H1 (cell line): ENCODE measurements at regions not wholly inside any gene's neighbourhood (a gene's known extent, or its start where the extent isn't known, plus 50 kb on each side); places are given as distances from the start of the nearest gene placed in this dataset.

ENCODE experiments used
- CTCF ChIA-PET: fragments of 300-600 bp; sonication (Branson Sonifier 250); formaldehyde crosslinking; loops from one replicate; lab custom pipeline; 2021; ENCODE audit not compliant: partially characterized antibody; lab: Charles Lee
- POLR2A ChIA-PET: fragments of 300-600 bp; sonication (Branson Sonifier 250); formaldehyde crosslinking; loops from one replicate; lab custom pipeline; 2021; ENCODE audit warnings: inconsistent platforms; ENCODE audit not compliant: partially characterized antibody; lab: Charles Lee
- DNase-seq, 2 experiments: peaks; one replicate each; pipeline versions ENCODE4 v3.0.0 to v3.0.0-alpha.2; 2010 to 2022; ENCODE audit warnings: low spot score in 2 of 2, low read depth in 1 of 2, mixed read lengths in 1 of 2
- FAIRE-seq: peaks from 2 replicates; lab custom pipeline; 2011; peaks lifted over from hg19 to GRCh38; lab: Jason Lieb, UNC
- H2AFZ ChIP-seq: 2 replicates; pipeline ENCODE4 v1.8.1; 2012; ENCODE audit warnings: low read length, inconsistent platforms
- H2AK5ac ChIP-seq: 2 replicates; pipeline ENCODE4 v1.6.1; 2013; ENCODE audit warnings: low read depth, low read length
- H2BK120ac ChIP-seq: replicated peaks from 2 replicates; pipeline ENCODE3; 2013; ENCODE audit warnings: low read depth, low read length, inconsistent platforms
- H2BK12ac ChIP-seq: 2 replicates; pipeline ENCODE4 v1.6.1; 2013; ENCODE audit warnings: low read depth, low read length
- H2BK15ac ChIP-seq: 2 replicates; pipeline ENCODE4 v1.6.1; 2013; ENCODE audit warnings: low read length
- H2BK20ac ChIP-seq: 2 replicates; pipeline ENCODE4 v1.6.1; 2013; ENCODE audit warnings: low read length
- H2BK5ac ChIP-seq: 2 replicates; pipeline ENCODE4 v1.6.1; 2013; ENCODE audit warnings: low read depth, low read length
- H3K14ac ChIP-seq: 2 replicates; pipeline ENCODE4 v1.6.1; 2013; ENCODE audit warnings: inconsistent platforms; ENCODE audit not compliant: insufficient read length
- H3K18ac ChIP-seq: 2 replicates; pipeline ENCODE4 v1.6.1; 2013; ENCODE audit warnings: low read length; ENCODE audit errors: extremely low read depth
- H3K23ac ChIP-seq: 2 replicates; pipeline ENCODE4 v1.6.1; 2013; ENCODE audit warnings: inconsistent platforms; ENCODE audit not compliant: insufficient read length
- H3K23me2 ChIP-seq: 2 replicates; pipeline ENCODE4 v1.6.1; 2013; ENCODE audit warnings: low read depth, low read length
- H3K27ac ChIP-seq: 2 replicates; pipeline ENCODE4 v1.6.1; 2011; ENCODE audit warnings: low read depth, low read length, inconsistent platforms
- H3K27me3 ChIP-seq, 4 experiments: replicated peaks in 1 of 4; 1 replicate in 1 of 4; 2 replicates in 3 of 4; pipeline versions ENCODE4 v1.6.1 to v1.8.1; 2011 to 2013; ENCODE audit warnings: low read length in 3 of 4, mild to moderate bottlenecking in 3 of 4, inconsistent platforms in 2 of 4, mixed read lengths in 2 of 4, moderate library complexity in 1 of 4; ENCODE audit not compliant: control insufficient read depth in 3 of 4, insufficient read depth in 3 of 4; ENCODE audit errors: extremely low read depth in 1 of 4
- H3K36me3 ChIP-seq, 4 experiments: 2 replicates each; pipeline versions ENCODE4 v1.6.1 to v1.8.1; 2011 to 2013; ENCODE audit warnings: mild to moderate bottlenecking in 4 of 4, low read length in 3 of 4, moderate library complexity in 2 of 4, control low read depth in 1 of 4, inconsistent platforms in 1 of 4; ENCODE audit not compliant: insufficient read depth in 4 of 4, control insufficient read depth in 2 of 4
- H3K4ac ChIP-seq: replicated peaks from 2 replicates; pipeline ENCODE3; 2013; ENCODE audit warnings: low read length, low read depth, mixed read lengths, inconsistent platforms; ENCODE audit not compliant: insufficient read length
- H3K4me1 ChIP-seq, 4 experiments: replicated peaks in 1 of 4; 1 replicate in 1 of 4; 2 replicates in 3 of 4; pipeline versions ENCODE4 v1.6.1 to v1.8.1; 2011 to 2013; ENCODE audit warnings: low read length in 3 of 4, inconsistent platforms in 2 of 4, mixed read lengths in 1 of 4; ENCODE audit not compliant: insufficient read depth in 4 of 4, control insufficient read depth in 3 of 4
- H3K4me2 ChIP-seq, 2 experiments: 2 replicates each; pipeline versions ENCODE4 v1.6.1 to v1.8.1; 2011 to 2013; ENCODE audit warnings: low read depth in 2 of 2, low read length in 2 of 2, control low read depth in 1 of 2, inconsistent platforms in 1 of 2, mild to moderate bottlenecking in 1 of 2; ENCODE audit not compliant: insufficient read depth in 1 of 2
- H3K4me3 ChIP-seq, 4 experiments: fragments of 200-600, 300-600 bp in 1 of 4; sonication (generic), shearing (Covaris generic), sonication (Bioruptor Twin) in 1 of 4; 2 replicates each; pipeline versions ENCODE4 v1.5.1 to v1.8.1; 2011 to 2016; ENCODE audit warnings: low read length in 4 of 4, low read depth in 3 of 4, control low read depth in 2 of 4, inconsistent platforms in 2 of 4, mild to moderate bottlenecking in 2 of 4, mixed read lengths in 1 of 4, moderate library complexity in 1 of 4; ENCODE audit not compliant: insufficient read depth in 2 of 4; ENCODE audit errors: extremely low read depth in 1 of 4
- H3K56ac ChIP-seq: replicated peaks from 2 replicates; pipeline ENCODE3; 2013; ENCODE audit warnings: low read depth, mild to moderate bottlenecking, mixed read lengths, low read length, inconsistent platforms; ENCODE audit not compliant: insufficient read length
- H3K79me1 ChIP-seq: 2 replicates; pipeline ENCODE4 v1.6.1; 2013; ENCODE audit warnings: low read depth, low read length, control low read depth
- H3K79me2 ChIP-seq, 2 experiments: 2 replicates each; pipeline versions ENCODE4 v1.6.1 to v1.8.1; 2012 to 2013; ENCODE audit warnings: low read length in 2 of 2, mild to moderate bottlenecking in 2 of 2, inconsistent platforms in 1 of 2; ENCODE audit not compliant: insufficient read depth in 2 of 2, control insufficient read depth in 1 of 2
- H3K9ac ChIP-seq, 4 experiments: replicated peaks in 1 of 4; 1 replicate in 1 of 4; 2 replicates in 3 of 4; pipeline versions ENCODE4 v1.6.1 to v1.8.1; 2011 to 2013; ENCODE audit warnings: low read depth in 3 of 4, low read length in 3 of 4, control low read depth in 2 of 4, mild to moderate bottlenecking in 2 of 4, moderate library complexity in 2 of 4, inconsistent platforms in 1 of 4; ENCODE audit errors: extremely low read depth in 1 of 4
- H3K9me3 ChIP-seq, 2 experiments: 2 replicates each; pipeline versions ENCODE4 v1.6.1 to v1.8.1; 2012 to 2013; ENCODE audit warnings: mild to moderate bottlenecking in 2 of 2, moderate library complexity in 2 of 2, control low read depth in 1 of 2, inconsistent platforms in 1 of 2, low read depth in 1 of 2, low read length in 1 of 2, mixed read lengths in 1 of 2; ENCODE audit not compliant: insufficient read depth in 2 of 2
- H4K20me1 ChIP-seq, 2 experiments: replicated peaks in 1 of 2; 2 replicates each; pipeline versions ENCODE3 to v1.8.1; 2011 to 2013; ENCODE audit warnings: inconsistent platforms in 2 of 2, low read length in 2 of 2, mild to moderate bottlenecking in 1 of 2; ENCODE audit not compliant: insufficient read depth in 2 of 2, control insufficient read depth in 1 of 2
- H4K5ac ChIP-seq: 2 replicates; pipeline ENCODE4 v1.6.1; 2013; ENCODE audit warnings: low read length, low read depth, mixed read lengths, inconsistent platforms; ENCODE audit not compliant: insufficient read length
- H4K8ac ChIP-seq: 2 replicates; pipeline ENCODE4 v1.8.0; 2013; ENCODE audit warnings: mild to moderate bottlenecking, moderate library complexity, low read length, inconsistent platforms; ENCODE audit not compliant: insufficient read depth; ENCODE audit errors: extremely low read depth
- H4K91ac ChIP-seq: replicated peaks from 2 replicates; pipeline ENCODE3; 2013; ENCODE audit warnings: low read length, mixed read lengths, inconsistent platforms; ENCODE audit not compliant: insufficient read length
- CEBPB ChIP-seq: IDR thresholded peaks from 2 replicates; pipeline ENCODE4 v1.6.1; 2012; ENCODE audit warnings: low read depth, low read length
- EGR1 ChIP-seq: IDR thresholded peaks from 2 replicates; pipeline ENCODE4 v1.6.1; 2011; ENCODE audit warnings: low read depth, low read length, borderline replicate concordance
- JUN ChIP-seq: IDR thresholded peaks from 2 replicates; pipeline ENCODE4 v1.6.1; 2011; ENCODE audit warnings: low read depth, mild to moderate bottlenecking, improper control_type of control experiment, low read length
- SP4 ChIP-seq: IDR thresholded peaks from 2 replicates; pipeline ENCODE4 v1.6.1; 2012; ENCODE audit warnings: low read length, inconsistent platforms
- WGBS, 2 experiments: shearing (Covaris generic) in 1 of 2; methylation state at CpG; one replicate each; pipeline versions ENCODE4 v1.1.6 to v1.1.7; 2013 to 2015; ENCODE audit warnings: low lambda C conversion rate in 2 of 2, mixed read lengths in 2 of 2, inconsistent platforms in 1 of 2, low coverage in 1 of 2, missing lambda C conversion rate in 1 of 2; ENCODE audit not compliant: insufficient replicate concordance in 2 of 2, insufficient coverage in 1 of 2, insufficient read length in 1 of 2; ENCODE audit errors: extremely low coverage in 1 of 2, missing lambda C conversion rate in 1 of 2; 5-methylcytosine and 5-hydroxymethylcytosine counted together

DNA sequence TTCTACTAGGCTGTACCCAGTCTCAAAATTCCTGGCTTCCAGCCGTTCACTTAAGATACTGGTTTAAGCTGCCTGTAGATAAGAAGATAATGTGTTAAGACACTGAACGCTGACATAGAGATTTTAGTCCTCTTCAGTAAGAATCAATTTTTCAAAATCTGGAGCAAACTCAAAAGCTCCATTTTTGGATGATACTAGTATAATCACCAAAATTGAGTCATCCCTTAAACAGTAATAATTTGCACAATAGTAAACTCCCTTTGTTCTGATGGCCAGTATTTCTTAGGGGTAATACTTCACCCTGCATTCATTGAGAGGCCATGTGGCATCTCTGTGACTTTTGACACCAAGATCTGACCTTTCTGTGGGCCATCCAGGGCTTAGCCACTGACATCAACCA is 299.8 kb upstream of the USP25 start:
- Histone ChIP-seq H3K79me1 (no peaks in the 10 kb centered on the region), H4K8ac (no peak overlapping the region), H2BK20ac (no peak overlapping the region), H3K9me3 (no peaks in the 10 kb centered on the region), H3K4me3 (no peak overlapping the region), H3K4ac (no peak overlapping the region), H3K9ac (no peak overlapping the region), H3K36me3 (no peaks in the 10 kb centered on the region), H3K23me2 (no peaks in the 10 kb centered on the region), H2BK120ac (no peak overlapping the region), H3K14ac (no peak overlapping the region), H3K56ac (no peak overlapping the region), H3K4me2 (no peak overlapping the region), H3K18ac (no peak overlapping the region), H2BK15ac (no peak overlapping the region), H3K27me3 (no peaks in the 10 kb centered on the region), H4K91ac (no peak overlapping the region), H4K20me1 (no peaks in the 10 kb centered on the region)
- no peak for DNase-seq
- no peak for FAIRE-seq
- 96% methylated on average over 2 of the region's 2 CpGs; no CpG with 5 or more reads in 1 of the 2 experiments for WGBS, 2 experiments
- CTCF ChIA-PET = interaction anchor here (1.3 to 2.2 kb wide), 2 partner anchors 53 to 55 kb away, joined by 3 to 6 read pairs; no protein-coding TSS in a partner anchor
- no peak for TF ChIP-seq JUN
- no peak for TF ChIP-seq CEBPB
- no peak for TF ChIP-seq EGR1
- TF ChIP-seq SP4 = no peak
- TF ChIP-seq, all 59 proteins: peak for 0
- H3K79me2 ChIP-seq = no peaks in the 10 kb centered on the region
- peaks cover 0 to 4% (median under 1%) of the 10 kb centered on the region in 4 experiments; a peak in 4 of 7 replicates for H3K4me1 ChIP-seq
- H3K27ac ChIP-seq = no peak overlapping the region
- H4K5ac ChIP-seq = no peak overlapping the region
- H2AK5ac ChIP-seq = no peak overlapping the region
- no peak overlapping the region for H3K23ac ChIP-seq
- no peak overlapping the region for H2BK5ac ChIP-seq
- no peak overlapping the region for H2AFZ ChIP-seq
- POLR2A ChIA-PET = no interaction called here
- H2BK12ac ChIP-seq = no peak overlapping the region
